Dendritic cell treated with granulocyte-macrophage colony-stimulating factor and Interleukin-4, amounts not matched to agents 40 ng/mL and 50 ng/mL, for 4 days (primary cell): ENCODE measurements at regions not wholly inside any gene's neighbourhood (a gene's known extent, or its start where the extent isn't known, plus 50 kb on each side); places are given as distances from the start of the nearest gene placed in this dataset.

Experiments used
- H3K27ac Mint-ChIP-seq: one replicate; pipeline ENCODE4 v1.8.0; 2022; ENCODE audit warnings: mild to moderate bottlenecking, mixed read lengths
- H3K27me3 Mint-ChIP-seq: one replicate; pipeline ENCODE4 v1.8.0; 2022; ENCODE audit warnings: mild to moderate bottlenecking, mixed read lengths
- H3K36me3 Mint-ChIP-seq: one replicate; pipeline ENCODE4 v1.8.0; 2022; ENCODE audit warnings: low read depth, mixed read lengths
- H3K4me1 Mint-ChIP-seq: one replicate; pipeline ENCODE4 v1.8.0; 2022; ENCODE audit warnings: low read depth, mixed read lengths
- H3K4me3 Mint-ChIP-seq: one replicate; pipeline ENCODE4 v1.8.0; 2022; ENCODE audit warnings: mild to moderate bottlenecking, moderate library complexity, mixed read lengths
- H3K9me3 Mint-ChIP-seq: one replicate; pipeline ENCODE4 v1.8.0; 2022; ENCODE audit warnings: mixed read lengths
- intact Hi-C: fragments of 100-400 bp; cut with micrococcal nuclease; formaldehyde crosslinking; loops from one replicate; pipeline ENCODE4 v1.15.0; 2022

DNA sequence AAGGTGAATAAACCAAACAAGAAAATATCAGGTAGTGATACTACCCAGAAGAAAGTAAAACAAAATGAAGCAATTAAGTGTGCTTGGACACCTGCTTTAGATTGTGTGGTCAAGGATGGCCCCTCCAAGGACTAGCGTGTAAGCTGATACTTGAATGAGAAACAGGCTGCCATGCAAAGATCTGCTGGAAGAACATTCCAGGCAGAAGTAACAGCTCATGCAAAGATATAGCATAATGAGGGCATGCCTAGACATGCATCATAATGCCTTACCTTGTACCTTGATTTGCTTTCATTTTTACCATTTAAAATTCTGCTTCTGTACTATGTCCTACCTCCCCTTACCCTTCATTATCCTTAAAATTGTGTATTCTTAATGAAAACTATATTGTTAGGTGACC lies 74.8 kb upstream of the HDAC9 start:
- Mint-ChIP-seq H3K36me3 (no peaks in the 10 kb centered on the region), H3K27ac (peak overlapping the region; percentile 46), H3K4me3 (no peak overlapping the region), H3K9me3 (no peaks in the 10 kb centered on the region), H3K4me1 (peaks cover 32% of the 10 kb centered on the region), H3K27me3 (no peaks in the 10 kb centered on the region)
- intact Hi-C loops = no loop called here

DNA sequence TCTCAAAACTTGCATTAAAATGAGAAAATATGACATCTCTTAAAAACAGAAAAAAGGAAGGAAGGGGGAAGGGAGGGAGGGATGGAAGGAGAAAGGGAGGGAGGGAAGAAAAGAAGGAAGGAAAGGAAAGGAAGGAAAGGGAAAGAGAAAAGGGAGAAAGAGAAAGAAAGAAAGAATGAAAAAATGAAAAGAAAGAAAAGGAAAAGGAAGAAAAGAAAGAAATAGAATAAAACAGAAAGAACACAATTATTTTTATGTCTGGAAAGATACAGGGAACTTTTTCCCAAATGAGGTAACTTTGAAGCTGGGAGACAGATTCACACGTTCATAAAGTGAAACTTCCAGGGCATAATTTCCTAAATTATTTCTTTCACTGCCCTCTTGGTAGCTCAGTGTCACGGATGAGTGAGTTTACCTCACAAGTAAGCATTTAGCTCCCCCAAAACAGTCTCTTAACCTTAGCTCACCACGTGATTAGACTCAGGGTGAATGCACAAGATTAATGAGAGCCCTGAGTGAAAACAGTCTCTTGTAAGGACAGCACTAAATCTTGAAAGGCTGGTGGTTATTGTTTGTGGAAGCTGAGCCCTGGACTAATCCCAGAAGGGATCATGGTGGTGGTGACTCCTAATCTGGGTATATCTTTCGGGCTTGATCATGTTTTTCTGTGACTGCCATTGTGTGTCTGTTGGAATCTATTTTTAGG lies 74.1 kb upstream of the HDAC9 start:
- no peaks in the 10 kb centered on the region for H3K36me3 Mint-ChIP-seq
- intact Hi-C loops = no loop called here
- peaks cover 37% of the 10 kb centered on the region for H3K4me1 Mint-ChIP-seq
- peak overlapping the region; percentile 46 for H3K27ac Mint-ChIP-seq
- H3K9me3 Mint-ChIP-seq = no peaks in the 10 kb centered on the region
- H3K4me3 Mint-ChIP-seq = no peak overlapping the region
- no peaks in the 10 kb centered on the region for H3K27me3 Mint-ChIP-seq

DNA sequence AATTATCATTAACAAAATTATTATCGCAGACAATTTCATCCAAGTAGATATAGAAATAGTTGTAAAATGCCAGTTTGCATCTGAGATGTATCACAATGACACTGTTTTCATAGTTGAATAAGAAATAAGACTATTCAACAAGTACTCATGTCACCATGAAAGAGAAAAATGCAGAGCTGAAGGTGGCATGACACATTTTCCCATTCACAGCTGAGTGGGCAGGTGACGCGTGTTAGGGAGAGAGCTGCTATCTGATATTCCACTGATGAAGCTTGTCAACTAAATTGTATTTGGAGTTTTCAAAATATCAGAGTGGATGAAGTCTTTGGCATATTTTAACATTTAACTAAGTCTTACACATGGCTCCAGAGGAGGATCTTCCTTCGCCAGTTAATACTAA lies 70.3 kb upstream of the HDAC9 start:
- Mint-ChIP-seq H3K27ac (peak overlapping the region; percentile 83), H3K36me3 (peaks cover 7% of the 10 kb centered on the region), H3K4me1 (peaks cover 54% of the 10 kb centered on the region), H3K4me3 (no peak overlapping the region), H3K9me3 (peaks cover 9% of the 10 kb centered on the region), H3K27me3 (no peaks in the 10 kb centered on the region)
- intact Hi-C loops = no loop called here

DNA sequence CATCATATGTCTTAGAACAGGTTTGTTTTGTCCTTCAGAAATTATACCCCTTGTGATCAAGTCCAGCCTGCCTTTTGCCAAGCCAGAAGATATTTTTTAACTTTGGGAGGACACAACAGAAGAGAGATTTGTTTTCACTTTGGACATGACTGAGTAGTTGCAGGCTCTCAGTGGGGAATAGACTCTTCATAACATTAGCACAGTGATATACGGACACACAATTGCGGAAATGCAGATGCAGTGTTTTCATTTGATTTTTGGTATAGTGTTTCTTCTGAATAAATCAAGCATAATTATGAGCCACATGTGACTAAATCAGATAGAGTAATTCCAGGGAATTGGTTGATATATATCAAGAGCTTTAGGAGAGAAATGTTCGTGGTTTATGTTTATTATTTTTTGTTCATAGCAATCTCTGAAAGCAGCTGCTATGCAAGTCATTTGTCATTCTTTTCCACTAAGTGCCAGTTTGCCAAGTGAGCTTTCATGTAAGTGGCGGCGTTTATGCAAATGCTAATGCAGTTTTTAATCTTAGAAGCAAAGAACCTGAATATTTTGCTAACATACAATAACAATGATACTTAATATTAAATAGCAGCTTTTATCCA lies 69.6 kb upstream of the HDAC9 start:
- Mint-ChIP-seq H3K27ac (peak overlapping the region; percentile 83), H3K36me3 (peaks cover 7% of the 10 kb centered on the region), H3K4me1 (peaks cover 54% of the 10 kb centered on the region), H3K4me3 (no peak overlapping the region), H3K27me3 (no peaks in the 10 kb centered on the region), H3K9me3 (peaks cover 9% of the 10 kb centered on the region)
- intact Hi-C loops = no loop called here

DNA sequence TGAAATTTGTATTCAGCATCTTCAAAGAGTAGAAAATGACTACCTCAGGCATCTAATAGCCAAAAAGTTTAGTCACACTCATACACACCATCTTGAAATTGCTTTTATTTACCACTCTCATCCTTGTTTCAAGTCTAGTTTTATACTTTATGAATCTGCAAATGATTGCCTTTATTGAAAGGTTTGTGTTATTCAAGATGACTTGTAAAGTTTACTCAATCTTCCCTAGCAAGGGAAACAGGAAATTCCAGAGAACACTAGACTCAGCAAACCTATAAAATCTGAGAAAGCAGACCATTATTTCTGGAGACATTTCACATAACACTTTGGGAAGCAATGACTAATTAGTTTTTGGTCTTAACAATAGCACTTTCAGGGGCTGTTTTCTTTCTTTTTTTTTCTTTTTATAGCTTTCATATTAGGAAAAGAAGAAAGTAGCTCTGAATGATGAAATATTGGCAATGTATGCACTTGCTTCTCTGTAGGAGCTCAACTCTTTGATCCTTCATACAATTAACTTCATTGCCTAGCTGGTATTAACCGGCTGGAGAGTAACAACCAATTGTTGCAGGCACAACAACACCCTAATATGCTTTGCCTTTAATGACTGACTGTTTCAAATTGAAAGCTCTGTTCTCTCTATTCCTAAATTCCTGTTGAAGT lies 68.9 kb upstream of the HDAC9 start:
- Mint-ChIP-seq H3K9me3 (peaks cover 9% of the 10 kb centered on the region), H3K27ac (peak overlapping the region; percentile 83), H3K27me3 (no peaks in the 10 kb centered on the region), H3K4me3 (no peak overlapping the region), H3K36me3 (peaks cover 7% of the 10 kb centered on the region), H3K4me1 (peaks cover 46% of the 10 kb centered on the region)
- intact Hi-C loops = no loop called here

DNA sequence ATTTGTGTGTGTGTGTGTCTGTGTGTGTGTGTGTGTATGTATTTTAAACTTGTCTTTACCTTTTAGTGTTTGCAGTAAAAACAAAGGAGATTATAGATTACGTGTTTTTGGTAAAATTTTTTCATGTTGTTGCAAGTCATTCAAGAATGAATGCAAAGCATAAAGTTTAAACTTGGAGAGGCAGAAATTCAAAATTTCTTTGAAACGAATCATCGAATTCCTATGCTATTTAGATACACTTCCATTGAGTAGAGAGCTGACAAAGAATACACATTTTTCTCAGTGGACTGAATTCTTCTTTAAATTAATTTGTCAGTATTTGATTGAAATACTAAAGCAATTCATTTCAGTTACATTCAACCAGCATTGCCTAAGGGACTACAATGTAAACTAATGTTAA lies 66.0 kb upstream of the HDAC9 start:
- H3K36me3 Mint-ChIP-seq = peaks cover 7% of the 10 kb centered on the region
- no peak overlapping the region for H3K4me3 Mint-ChIP-seq
- no peak overlapping the region for H3K27ac Mint-ChIP-seq
- H3K27me3 Mint-ChIP-seq = no peaks in the 10 kb centered on the region
- intact Hi-C loops = no loop called here
- H3K4me1 Mint-ChIP-seq = peaks cover 41% of the 10 kb centered on the region
- H3K9me3 Mint-ChIP-seq = peaks cover 17% of the 10 kb centered on the region

DNA sequence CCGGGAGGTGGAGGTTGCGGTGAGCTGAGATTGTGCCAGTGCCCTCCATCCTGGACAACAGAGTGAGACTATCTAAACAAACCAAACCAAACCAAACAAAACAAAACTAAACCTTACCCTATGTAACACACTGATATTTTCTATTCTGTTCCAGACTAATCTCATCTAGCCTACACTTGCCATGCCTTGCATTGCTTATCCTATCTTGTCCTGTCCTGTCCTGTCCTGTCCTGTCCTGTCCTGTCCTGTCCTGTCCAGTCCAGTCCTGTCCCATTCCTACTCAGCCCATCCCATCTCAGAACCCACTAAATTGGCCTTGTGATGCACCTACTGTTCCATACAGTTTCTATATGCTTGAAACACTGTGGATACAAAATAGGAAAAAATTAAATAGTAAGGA lies 64.7 kb upstream of the HDAC9 start:
- intact Hi-C loops = loop anchor here (5.0 kb wide), 1 partner anchor 696 kb away; no protein-coding TSS in a partner anchor
- Mint-ChIP-seq H3K36me3 (peaks cover 7% of the 10 kb centered on the region), H3K27ac (peak overlapping the region; percentile 1), H3K4me3 (no peak overlapping the region), H3K9me3 (peaks cover 19% of the 10 kb centered on the region), H3K27me3 (no peaks in the 10 kb centered on the region), H3K4me1 (peaks cover 34% of the 10 kb centered on the region)

DNA sequence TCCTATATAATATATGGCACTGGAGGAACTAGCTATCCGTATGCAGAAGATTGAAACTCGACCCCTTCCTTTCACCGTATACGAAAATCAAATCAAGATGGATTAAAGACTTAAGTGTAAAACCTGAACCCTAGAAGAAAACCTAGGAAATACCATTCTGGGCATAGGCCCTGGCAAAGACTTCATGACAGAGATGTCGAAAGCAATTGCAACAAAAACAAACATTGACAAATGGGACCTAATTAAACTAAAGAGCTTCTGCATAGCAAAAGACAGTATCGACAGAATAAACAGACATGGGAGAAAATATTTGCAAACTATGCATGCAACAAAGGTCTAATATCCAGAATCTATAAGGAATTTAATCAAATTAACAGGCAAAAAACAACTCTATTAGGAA lies 61.4 kb upstream of the HDAC9 start:
- no peaks in the 10 kb centered on the region for H3K27me3 Mint-ChIP-seq
- H3K4me1 Mint-ChIP-seq = peaks cover 6% of the 10 kb centered on the region
- no peaks in the 10 kb centered on the region for H3K36me3 Mint-ChIP-seq
- no peak overlapping the region for H3K4me3 Mint-ChIP-seq
- intact Hi-C loops = loop anchor here (5.0 kb wide), 1 partner anchor 693 kb away; no protein-coding TSS in a partner anchor
- peaks cover 10% of the 10 kb centered on the region for H3K9me3 Mint-ChIP-seq
- no peak overlapping the region for H3K27ac Mint-ChIP-seq

DNA sequence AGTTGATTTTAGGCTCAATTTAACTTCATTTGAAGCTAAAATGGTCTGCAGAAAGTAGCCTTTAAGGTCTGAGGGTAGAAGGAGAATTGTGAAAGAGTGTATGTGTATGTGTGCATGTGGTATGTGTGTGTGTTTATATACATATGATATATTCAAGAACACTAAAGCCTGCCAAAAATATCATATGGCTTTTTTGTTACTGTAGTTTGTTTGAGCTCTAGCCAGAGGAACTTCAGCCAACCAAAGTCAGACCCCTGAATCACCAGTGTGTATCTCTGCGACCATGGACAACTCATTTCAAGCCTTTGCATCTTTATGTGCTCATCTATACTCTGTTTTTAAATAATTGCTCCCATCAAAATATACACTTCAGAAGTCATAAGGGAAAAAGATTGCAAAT lies 58.4 kb upstream of the HDAC9 start:
- H3K36me3 Mint-ChIP-seq = peaks cover 5% of the 10 kb centered on the region
- H3K4me3 Mint-ChIP-seq = no peak overlapping the region
- peaks cover 10% of the 10 kb centered on the region for H3K9me3 Mint-ChIP-seq
- H3K27ac Mint-ChIP-seq = no peak overlapping the region
- no peaks in the 10 kb centered on the region for H3K27me3 Mint-ChIP-seq
- intact Hi-C loops = no loop called here
- H3K4me1 Mint-ChIP-seq = peaks cover 6% of the 10 kb centered on the region

DNA sequence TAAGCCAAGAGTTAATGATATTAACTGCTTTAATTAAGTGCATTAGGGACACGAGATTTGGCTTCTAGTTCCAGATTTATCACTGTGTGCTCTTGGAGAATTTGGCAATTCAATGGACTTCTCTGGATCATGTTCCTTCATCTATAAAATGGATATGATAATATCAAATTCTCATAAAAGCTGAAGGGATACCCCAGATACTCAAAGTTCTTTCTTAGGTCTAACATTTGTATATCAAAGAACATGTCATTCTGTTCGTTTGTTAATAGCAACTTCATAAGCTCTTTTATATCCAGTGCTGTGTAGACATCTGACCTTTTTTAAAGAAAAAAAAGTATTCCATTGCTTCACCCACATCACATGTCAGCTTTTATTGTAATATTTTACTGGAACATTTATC lies 54.6 kb upstream of the HDAC9 start:
- intact Hi-C loops = no loop called here
- Mint-ChIP-seq H3K36me3 (peaks cover 5% of the 10 kb centered on the region), H3K9me3 (no peaks in the 10 kb centered on the region), H3K4me1 (no peaks in the 10 kb centered on the region), H3K4me3 (no peak overlapping the region), H3K27ac (no peak overlapping the region), H3K27me3 (no peaks in the 10 kb centered on the region)

DNA sequence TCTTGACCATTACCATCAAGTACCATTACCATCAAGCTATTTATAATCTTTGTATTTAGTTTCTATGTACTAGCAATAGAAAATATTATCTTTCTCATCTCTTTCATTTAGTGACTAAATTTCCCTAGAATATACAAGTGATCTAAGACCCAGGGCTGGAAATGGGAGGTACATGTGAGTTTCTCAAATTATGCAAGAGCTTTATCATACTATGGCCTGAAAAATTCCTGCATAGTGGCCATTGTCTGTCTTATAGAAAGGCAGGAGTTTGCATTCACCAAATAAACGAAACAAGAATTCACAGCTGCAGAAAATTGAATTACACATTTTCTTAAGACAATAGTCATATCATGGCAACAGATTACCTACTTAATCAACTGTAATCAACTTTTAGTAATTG lies 50.7 kb upstream of the HDAC9 start:
- Mint-ChIP-seq H3K27ac (no peak overlapping the region), H3K4me3 (no peak overlapping the region), H3K4me1 (no peaks in the 10 kb centered on the region), H3K36me3 (peaks cover 5% of the 10 kb centered on the region), H3K9me3 (no peaks in the 10 kb centered on the region), H3K27me3 (no peaks in the 10 kb centered on the region)
- intact Hi-C loops = no loop called here

DNA sequence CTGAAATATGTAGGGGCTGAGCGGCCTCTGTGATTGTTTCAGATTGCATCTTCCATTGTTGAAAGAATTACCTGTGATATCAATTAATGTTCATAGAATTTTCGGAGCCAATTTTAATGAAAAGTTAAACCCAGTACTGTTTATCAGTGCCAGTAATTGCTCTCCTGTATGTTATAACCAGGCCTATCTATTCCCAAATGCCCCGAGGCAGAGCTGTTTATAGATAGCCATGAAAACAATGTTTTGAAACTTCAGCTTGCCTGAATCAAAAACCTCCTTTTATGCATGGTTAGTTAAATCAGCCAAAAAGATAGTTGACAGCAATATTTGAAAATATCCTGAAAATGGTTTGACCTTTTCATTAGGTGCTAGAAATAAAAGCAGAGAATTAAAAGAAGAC lies 50.1 kb upstream of the HDAC9 start:
- H3K27me3 Mint-ChIP-seq = no peaks in the 10 kb centered on the region
- no peaks in the 10 kb centered on the region for H3K4me1 Mint-ChIP-seq
- peaks cover 5% of the 10 kb centered on the region for H3K36me3 Mint-ChIP-seq
- intact Hi-C loops = no loop called here
- no peak overlapping the region for H3K4me3 Mint-ChIP-seq
- no peaks in the 10 kb centered on the region for H3K9me3 Mint-ChIP-seq
- no peak overlapping the region for H3K27ac Mint-ChIP-seq
